Adrenal gland (tissue), 5 donors: ENCODE measurements at regions not wholly inside any gene's neighbourhood (a gene's known extent, or its start where the extent isn't known, plus 50 kb on each side); places are given as distances from the start of the nearest gene placed in this dataset.

Experiments
- POLR2A ChIP-seq, 2 donors: fragments of 450-650 bp; IDR thresholded peaks; one replicate each; pipeline ENCODE4 v1.6.1; 2017; ENCODE audit warnings: antibody characterized with exemption in 2 of 2, mild to moderate bottlenecking in 2 of 2, moderate library complexity in 1 of 2
- TF ChIP-seq, protein P1 (sequence below), 6 experiments: fragments of 450-650 bp in 4 of 6; fragments of 200-600 bp in 2 of 6; sonication (generic) in 1 of 6; IDR thresholded peaks; 1 replicate in 5 of 6; 2 replicates in 1 of 6; pipeline versions ENCODE4 v1.5.1 to v1.8.0; 2016 to 2021; ENCODE audit warnings: antibody characterized with exemption in 6 of 6, mild to moderate bottlenecking in 2 of 6, moderate library complexity in 1 of 6
- donor health status: DM: no; HTN: no; CAD: no.

DNA sequence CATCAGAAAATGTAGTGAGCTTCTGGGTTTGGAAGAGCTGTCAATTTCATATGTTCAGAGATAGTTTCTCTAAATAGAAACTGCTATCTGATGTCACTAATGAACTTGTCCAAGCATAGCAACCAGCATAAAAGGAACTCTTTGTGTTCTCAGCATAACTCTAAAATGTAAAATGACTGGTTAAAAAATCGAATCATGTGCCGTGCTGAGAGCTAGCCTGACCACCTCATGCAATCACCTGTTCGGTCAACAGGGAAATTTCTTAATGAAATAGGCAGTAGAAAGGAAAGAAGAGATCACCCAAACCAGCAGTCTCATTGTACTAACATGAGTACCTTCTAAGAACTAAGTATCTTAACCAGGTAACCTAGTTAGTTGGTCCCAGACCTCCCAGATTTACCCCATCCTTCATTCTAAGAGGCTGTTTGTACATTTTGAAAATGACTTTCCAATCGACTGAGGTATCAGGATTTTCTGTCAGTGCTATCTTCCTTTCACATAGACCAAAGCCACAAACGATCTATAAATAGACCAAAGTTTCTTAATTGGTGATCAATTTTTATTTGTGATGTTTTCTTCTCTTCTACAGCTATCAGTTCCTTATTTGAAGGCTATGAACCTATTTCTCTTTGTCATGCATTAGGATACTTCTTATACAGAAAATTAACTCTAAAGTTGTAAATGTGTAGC lies 147.3 kb downstream of the TLR5 start:
- TF ChIP-seq, protein P1, sequence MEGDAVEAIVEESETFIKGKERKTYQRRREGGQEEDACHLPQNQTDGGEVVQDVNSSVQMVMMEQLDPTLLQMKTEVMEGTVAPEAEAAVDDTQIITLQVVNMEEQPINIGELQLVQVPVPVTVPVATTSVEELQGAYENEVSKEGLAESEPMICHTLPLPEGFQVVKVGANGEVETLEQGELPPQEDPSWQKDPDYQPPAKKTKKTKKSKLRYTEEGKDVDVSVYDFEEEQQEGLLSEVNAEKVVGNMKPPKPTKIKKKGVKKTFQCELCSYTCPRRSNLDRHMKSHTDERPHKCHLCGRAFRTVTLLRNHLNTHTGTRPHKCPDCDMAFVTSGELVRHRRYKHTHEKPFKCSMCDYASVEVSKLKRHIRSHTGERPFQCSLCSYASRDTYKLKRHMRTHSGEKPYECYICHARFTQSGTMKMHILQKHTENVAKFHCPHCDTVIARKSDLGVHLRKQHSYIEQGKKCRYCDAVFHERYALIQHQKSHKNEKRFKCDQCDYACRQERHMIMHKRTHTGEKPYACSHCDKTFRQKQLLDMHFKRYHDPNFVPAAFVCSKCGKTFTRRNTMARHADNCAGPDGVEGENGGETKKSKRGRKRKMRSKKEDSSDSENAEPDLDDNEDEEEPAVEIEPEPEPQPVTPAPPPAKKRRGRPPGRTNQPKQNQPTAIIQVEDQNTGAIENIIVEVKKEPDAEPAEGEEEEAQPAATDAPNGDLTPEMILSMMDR (IDR thresholded peaks at IDR 0.05), result no peak
- TF ChIP-seq POLR2A (IDR thresholded peaks at IDR 0.05), result no peak
